WTC11 (cell line): ENCODE measurements at regions not wholly inside any gene's neighbourhood (a gene's known extent, or its start where the extent isn't known, plus 50 kb on each side); places are given as distances from the start of the nearest gene placed in this dataset.
"Not testable (repeated sequence)": the region's sequence is repeated elsewhere in the genome, so short reads cannot be mapped to it uniquely, and the experiment has no call there.

Experiments used
- ATAC-seq: fragments of 200-7000 bp; cut with Tn5 transposase; 2 replicates; pipeline ENCODE4 v1.10.0; 2021; ENCODE audit warnings: mild to moderate bottlenecking, moderate library complexity
- CTCF ChIA-PET: fragments of 300-600 bp; sonication (Branson Sonifier 250); formaldehyde crosslinking; loops from one replicate; lab custom pipeline; 2021; ENCODE audit warnings: antibody characterized with exemption; lab: Charles Lee
- POLR2A ChIA-PET: fragments of 350-600 bp; sonication (Branson Sonifier 250); formaldehyde crosslinking; loops from one replicate; lab custom pipeline; 2021; ENCODE audit warnings: antibody characterized with exemption; lab: Charles Lee
- DNase-seq: peaks from one replicate; pipeline ENCODE4 v3.0.0; 2021; ENCODE audit warnings: low spot score
- H3K27ac Mint-ChIP-seq: 2 replicates; pipeline ENCODE4 v1.8.0; 2021; ENCODE audit warnings: mixed read lengths
- H3K27me3 Mint-ChIP-seq: 2 replicates; pipeline ENCODE4 v1.8.0; 2021; ENCODE audit warnings: low read depth, mild to moderate bottlenecking, moderate library complexity, mixed read lengths
- H3K36me3 Mint-ChIP-seq: 2 replicates; pipeline ENCODE4 v1.8.0; 2021; ENCODE audit warnings: mixed read lengths
- H3K4me1 Mint-ChIP-seq: 2 replicates; pipeline ENCODE4 v1.8.0; 2022; ENCODE audit warnings: mixed read lengths
- H3K4me3 Mint-ChIP-seq: 2 replicates; pipeline ENCODE4 v1.8.0; 2021; ENCODE audit warnings: mild to moderate bottlenecking, moderate library complexity, mixed read lengths
- H3K9me3 Mint-ChIP-seq: 2 replicates; pipeline ENCODE4 v1.8.0; 2021; ENCODE audit warnings: mixed read lengths
- ESRRA ChIP-seq: sonication (generic); formaldehyde crosslinking; IDR thresholded peaks from 2 replicates; pipeline ENCODE4 v1.8.1; 2022; ENCODE audit warnings: mild to moderate bottlenecking, missing genetic modification reagents, borderline replicate concordance
- FOXP4 ChIP-seq: sonication (generic); formaldehyde crosslinking; IDR thresholded peaks from 2 replicates; pipeline ENCODE4 v1.8.0; 2022; ENCODE audit warnings: mild to moderate bottlenecking, missing genetic modification reagents
- GRHL2 ChIP-seq: fragments of 250-450 bp; sonication (Bioruptor Pico); IDR thresholded peaks from 2 replicates; pipeline ENCODE4 v1.8.0; 2022; ENCODE audit warnings: mild to moderate bottlenecking, moderate library complexity; ENCODE audit not compliant: insufficient replicate concordance, severe bottlenecking
- HMGA2 ChIP-seq: fragments of 250-450 bp; sonication (Bioruptor Pico); IDR thresholded peaks from 2 replicates; pipeline ENCODE4 v1.4.0; 2021; ENCODE audit warnings: mild to moderate bottlenecking, moderate library complexity
- JUN ChIP-seq: sonication (generic); formaldehyde crosslinking; IDR thresholded peaks from 2 replicates; pipeline ENCODE4 v1.8.0; 2023; ENCODE audit warnings: mild to moderate bottlenecking, missing genetic modification reagents
- MXD4 ChIP-seq: fragments of 250-450 bp; sonication (Bioruptor Pico); IDR thresholded peaks from 2 replicates; pipeline ENCODE4 v1.8.0; 2021; ENCODE audit warnings: mild to moderate bottlenecking, moderate library complexity, borderline replicate concordance
- NFE2L1 ChIP-seq: sonication (generic); formaldehyde crosslinking; IDR thresholded peaks from 2 replicates; pipeline ENCODE4 v1.8.1; 2023; ENCODE audit warnings: missing genetic modification reagents
- NFYB ChIP-seq: sonication (generic); formaldehyde crosslinking; conservative IDR thresholded peaks from 2 replicates; pipeline ENCODE4 v1.8.0; 2022; ENCODE audit warnings: low read depth, missing genetic modification reagents
- OVOL2 ChIP-seq: fragments of 250-450 bp; sonication (Bioruptor Pico); IDR thresholded peaks from 2 replicates; pipeline ENCODE4 v1.9.0; 2021; ENCODE audit warnings: mild to moderate bottlenecking, borderline replicate concordance
- SP1 ChIP-seq: sonication (generic); formaldehyde crosslinking; conservative IDR thresholded peaks from 2 replicates; pipeline ENCODE4 v1.8.1; 2022; ENCODE audit warnings: missing genetic modification reagents
- STAT6 ChIP-seq: sonication (generic); formaldehyde crosslinking; conservative IDR thresholded peaks from 2 replicates; pipeline ENCODE4 v1.8.1; 2023; ENCODE audit warnings: mild to moderate bottlenecking, low read depth, missing genetic modification reagents, moderate library complexity
- ZBTB43 ChIP-seq: sonication (generic); formaldehyde crosslinking; IDR thresholded peaks from 2 replicates; pipeline ENCODE4 v1.8.1; 2023; ENCODE audit warnings: mild to moderate bottlenecking, missing genetic modification reagents
- TF ChIP-seq, protein P1 (sequence below): sonication (generic); formaldehyde crosslinking; IDR thresholded peaks from 2 replicates; pipeline ENCODE4 v1.8.1; 2023; ENCODE audit warnings: mild to moderate bottlenecking, missing genetic modification reagents
- TF ChIP-seq, protein P2 (sequence below): sonication (generic); formaldehyde crosslinking; IDR thresholded peaks from 2 replicates; pipeline ENCODE4 v1.8.0; 2023; ENCODE audit warnings: mild to moderate bottlenecking, missing genetic modification reagents
- TF ChIP-seq, protein P3 (sequence below): fragments of 250-450 bp; sonication (Bioruptor Pico); IDR thresholded peaks from 2 replicates; pipeline ENCODE4 v1.8.0; 2021; ENCODE audit warnings: mild to moderate bottlenecking
- TF ChIP-seq, protein P4 (sequence below): fragments of 250-450 bp; sonication (Bioruptor Pico); conservative IDR thresholded peaks from 2 replicates; pipeline ENCODE4 v1.9.0; 2021; ENCODE audit warnings: mild to moderate bottlenecking

GRCh38 chr4:107419052-107419451 lies 301.0 kb downstream of the PAPSS1 start (continued):
- TF ChIP-seq, protein P1, sequence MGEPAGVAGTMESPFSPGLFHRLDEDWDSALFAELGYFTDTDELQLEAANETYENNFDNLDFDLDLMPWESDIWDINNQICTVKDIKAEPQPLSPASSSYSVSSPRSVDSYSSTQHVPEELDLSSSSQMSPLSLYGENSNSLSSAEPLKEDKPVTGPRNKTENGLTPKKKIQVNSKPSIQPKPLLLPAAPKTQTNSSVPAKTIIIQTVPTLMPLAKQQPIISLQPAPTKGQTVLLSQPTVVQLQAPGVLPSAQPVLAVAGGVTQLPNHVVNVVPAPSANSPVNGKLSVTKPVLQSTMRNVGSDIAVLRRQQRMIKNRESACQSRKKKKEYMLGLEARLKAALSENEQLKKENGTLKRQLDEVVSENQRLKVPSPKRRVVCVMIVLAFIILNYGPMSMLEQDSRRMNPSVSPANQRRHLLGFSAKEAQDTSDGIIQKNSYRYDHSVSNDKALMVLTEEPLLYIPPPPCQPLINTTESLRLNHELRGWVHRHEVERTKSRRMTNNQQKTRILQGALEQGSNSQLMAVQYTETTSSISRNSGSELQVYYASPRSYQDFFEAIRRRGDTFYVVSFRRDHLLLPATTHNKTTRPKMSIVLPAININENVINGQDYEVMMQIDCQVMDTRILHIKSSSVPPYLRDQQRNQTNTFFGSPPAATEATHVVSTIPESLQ (CRISPR knock-in tag) = no peak
- TF ChIP-seq, protein P2, sequence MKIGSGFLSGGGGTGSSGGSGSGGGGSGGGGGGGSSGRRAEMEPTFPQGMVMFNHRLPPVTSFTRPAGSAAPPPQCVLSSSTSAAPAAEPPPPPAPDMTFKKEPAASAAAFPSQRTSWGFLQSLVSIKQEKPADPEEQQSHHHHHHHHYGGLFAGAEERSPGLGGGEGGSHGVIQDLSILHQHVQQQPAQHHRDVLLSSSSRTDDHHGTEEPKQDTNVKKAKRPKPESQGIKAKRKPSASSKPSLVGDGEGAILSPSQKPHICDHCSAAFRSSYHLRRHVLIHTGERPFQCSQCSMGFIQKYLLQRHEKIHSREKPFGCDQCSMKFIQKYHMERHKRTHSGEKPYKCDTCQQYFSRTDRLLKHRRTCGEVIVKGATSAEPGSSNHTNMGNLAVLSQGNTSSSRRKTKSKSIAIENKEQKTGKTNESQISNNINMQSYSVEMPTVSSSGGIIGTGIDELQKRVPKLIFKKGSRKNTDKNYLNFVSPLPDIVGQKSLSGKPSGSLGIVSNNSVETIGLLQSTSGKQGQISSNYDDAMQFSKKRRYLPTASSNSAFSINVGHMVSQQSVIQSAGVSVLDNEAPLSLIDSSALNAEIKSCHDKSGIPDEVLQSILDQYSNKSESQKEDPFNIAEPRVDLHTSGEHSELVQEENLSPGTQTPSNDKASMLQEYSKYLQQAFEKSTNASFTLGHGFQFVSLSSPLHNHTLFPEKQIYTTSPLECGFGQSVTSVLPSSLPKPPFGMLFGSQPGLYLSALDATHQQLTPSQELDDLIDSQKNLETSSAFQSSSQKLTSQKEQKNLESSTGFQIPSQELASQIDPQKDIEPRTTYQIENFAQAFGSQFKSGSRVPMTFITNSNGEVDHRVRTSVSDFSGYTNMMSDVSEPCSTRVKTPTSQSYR (CRISPR knock-in tag) = no peak
- TF ChIP-seq, protein P3, sequence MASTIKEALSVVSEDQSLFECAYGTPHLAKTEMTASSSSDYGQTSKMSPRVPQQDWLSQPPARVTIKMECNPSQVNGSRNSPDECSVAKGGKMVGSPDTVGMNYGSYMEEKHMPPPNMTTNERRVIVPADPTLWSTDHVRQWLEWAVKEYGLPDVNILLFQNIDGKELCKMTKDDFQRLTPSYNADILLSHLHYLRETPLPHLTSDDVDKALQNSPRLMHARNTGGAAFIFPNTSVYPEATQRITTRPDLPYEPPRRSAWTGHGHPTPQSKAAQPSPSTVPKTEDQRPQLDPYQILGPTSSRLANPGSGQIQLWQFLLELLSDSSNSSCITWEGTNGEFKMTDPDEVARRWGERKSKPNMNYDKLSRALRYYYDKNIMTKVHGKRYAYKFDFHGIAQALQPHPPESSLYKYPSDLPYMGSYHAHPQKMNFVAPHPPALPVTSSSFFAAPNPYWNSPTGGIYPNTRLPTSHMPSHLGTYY (CRISPR knock-in tag) = no peak
- TF ChIP-seq SP1 (CRISPR knock-in tag) (no peak), ZBTB43 (CRISPR knock-in tag) (no peak), OVOL2 (CRISPR knock-in tag) (no peak)
- TF ChIP-seq, all 79 proteins: peak for 0

DNA sequence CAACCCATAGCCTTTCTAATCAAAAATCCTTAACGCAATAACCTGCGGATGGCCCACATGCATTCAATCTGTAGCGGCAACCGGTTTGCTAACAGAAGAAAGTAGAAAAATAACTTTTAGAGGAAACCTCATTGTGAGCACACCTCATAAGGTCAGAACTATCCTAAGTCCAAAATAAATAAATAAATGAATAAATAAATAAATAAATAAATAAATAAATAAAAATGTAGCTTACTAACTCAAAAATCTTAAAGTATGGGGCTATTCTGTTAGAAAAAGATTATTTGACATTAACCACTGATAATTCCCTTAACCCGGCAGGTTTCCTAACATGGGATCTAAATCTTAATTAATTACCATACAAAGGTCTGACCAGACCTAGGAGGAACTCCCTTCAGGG lies 304.5 kb downstream of the PAPSS1 start:
- H3K4me1 Mint-ChIP-seq = peaks cover 14% of the 10 kb centered on the region
- POLR2A ChIA-PET, ATAC-seq, H3K4me3 Mint-ChIP-seq, DNase-seq, CTCF ChIA-PET, H3K27ac Mint-ChIP-seq, H3K27me3 Mint-ChIP-seq: not testable (repeated sequence)
- H3K9me3 Mint-ChIP-seq = peaks cover 31% of the 10 kb centered on the region
- H3K36me3 Mint-ChIP-seq = peaks cover 29% of the 10 kb centered on the region

DNA sequence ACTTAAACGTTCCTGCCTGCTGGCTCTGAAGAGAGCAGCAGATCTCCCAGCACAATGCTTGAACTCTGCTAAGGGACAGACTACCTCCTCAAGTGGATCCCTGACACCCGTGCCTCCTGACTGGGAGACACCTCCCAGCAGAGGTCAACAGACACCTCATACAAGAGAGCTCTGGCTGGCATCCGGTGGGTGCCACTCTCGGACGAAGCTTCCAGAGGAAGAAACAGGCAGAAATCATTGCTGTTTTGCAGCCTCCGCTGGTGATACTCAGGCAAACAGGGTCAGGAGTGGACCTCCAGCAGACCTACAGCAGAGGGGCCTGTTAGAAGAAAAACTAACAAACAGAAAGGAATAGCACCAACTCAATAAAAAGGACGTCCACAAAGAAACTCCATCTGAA lies 310.2 kb downstream of the PAPSS1 start:
- ATAC-seq, H3K27me3 Mint-ChIP-seq, CTCF ChIA-PET, DNase-seq, H3K4me1 Mint-ChIP-seq, H3K27ac Mint-ChIP-seq, POLR2A ChIA-PET, H3K4me3 Mint-ChIP-seq: not testable (repeated sequence)
- Mint-ChIP-seq H3K9me3 (peaks cover 38% of the 10 kb centered on the region), H3K36me3 (peaks cover 34% of the 10 kb centered on the region)

GRCh38 chr4:107408968-107409367 lies 311.1 kb downstream of the PAPSS1 start:
- Mint-ChIP-seq H3K27me3 (no peaks in the 10 kb centered on the region), H3K4me1 (peaks cover 2% of the 10 kb centered on the region; the same call in 1 of the 2 replicates), H3K36me3 (peaks cover 30% of the 10 kb centered on the region), H3K27ac (no peak overlapping the region), H3K9me3 (peaks cover 38% of the 10 kb centered on the region), H3K4me3 (no peak overlapping the region)
- ChIA-PET CTCF (no interaction called here), POLR2A (no interaction called here)
- TF ChIP-seq MXD4 = no peak
- TF ChIP-seq, protein P4, sequence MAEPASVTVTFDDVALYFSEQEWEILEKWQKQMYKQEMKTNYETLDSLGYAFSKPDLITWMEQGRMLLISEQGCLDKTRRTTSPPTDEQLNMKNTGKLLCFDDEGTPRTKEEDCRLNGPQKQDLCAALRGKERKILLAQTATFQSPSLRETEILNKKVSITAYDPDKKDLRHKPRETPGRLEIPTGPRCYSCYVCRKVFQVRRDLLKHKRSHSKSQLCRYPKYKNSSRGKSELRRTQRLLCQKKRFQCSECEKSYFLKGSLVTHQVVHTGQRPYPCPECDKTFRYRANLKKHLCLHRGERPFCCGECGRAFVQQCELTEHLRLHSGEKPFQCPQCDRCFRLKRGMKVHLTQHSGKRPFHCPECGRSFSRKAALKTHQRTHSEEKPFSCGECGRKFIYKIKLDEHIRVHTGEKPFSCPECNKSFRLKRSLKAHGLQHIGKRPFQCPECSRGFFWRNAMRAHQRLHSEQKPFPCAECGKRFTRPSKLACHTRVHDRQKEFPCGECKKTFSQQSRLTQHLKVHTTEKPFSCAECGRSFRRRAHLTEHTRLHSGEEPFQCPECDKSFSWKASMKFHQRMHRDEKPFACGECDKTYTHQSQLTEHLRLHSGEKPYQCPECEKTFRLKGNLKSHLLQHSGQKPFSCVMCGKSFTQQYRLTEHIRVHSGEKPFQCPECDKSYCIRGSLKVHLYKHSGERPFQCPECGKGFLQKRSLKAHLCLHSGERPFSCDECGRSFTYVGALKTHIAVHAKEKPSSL (CRISPR knock-in tag) = no peak
- TF ChIP-seq ESRRA (CRISPR knock-in tag) = no peak
- no peak for TF ChIP-seq NFE2L1 (CRISPR knock-in tag)
- TF ChIP-seq STAT6 = no peak
- TF ChIP-seq HMGA2 (CRISPR knock-in tag) = no peak
- no peak for TF ChIP-seq FOXP4 (CRISPR knock-in tag)
- no peak for TF ChIP-seq JUN (CRISPR knock-in tag)
- no peak for TF ChIP-seq GRHL2
- no peak for TF ChIP-seq NFYB (CRISPR knock-in tag)
- DNase-seq (no peak), ATAC-seq (no peak)
